ENCODE measurements at regions not wholly inside any gene's neighbourhood (a gene's known extent, or its start where the extent isn't known, plus 50 kb on each side); places are given as distances from the start of the nearest gene placed in this dataset.

- no peak for DNase-seq
Observed at GRCh38 chr9:1202512-1203280, 152.5 kb downstream of the DMRT2 start.

- no peak for DNase-seq
Observed at GRCh38 chr9:1207686-1208085, 157.5 kb downstream of the DMRT2 start.

GRCh38 chr9:1208157-1208556 is 158.0 kb downstream of the DMRT2 start:
- DNase-seq, result no peak

GRCh38 chr9:1210954-1211353 is 160.8 kb downstream of the DMRT2 start:
- no peak for DNase-seq

GRCh38 chr9:1216532-1216931 is 166.4 kb downstream of the DMRT2 start:
- no peak for DNase-seq

- DNase-seq, result no peak
Observed at GRCh38 chr9:1217076-1217475, 166.9 kb downstream of the DMRT2 start.

- DNase-seq, result no peak
Observed at GRCh38 chr9:1219284-1219683, 169.1 kb downstream of the DMRT2 start.

- DNase-seq, result no peak
Observed at GRCh38 chr9:1221298-1221697, 171.1 kb downstream of the DMRT2 start.

GRCh38 chr9:1222511-1222910 is 172.4 kb downstream of the DMRT2 start:
- DNase-seq, result no peak

- no peak for DNase-seq
Observed at GRCh38 chr9:1231998-1232919, 182.1 kb downstream of the DMRT2 start.

- DNase-seq, result no peak
Observed at GRCh38 chr9:1233568-1233967, 183.4 kb downstream of the DMRT2 start.

GRCh38 chr9:1235650-1236049 is 185.5 kb downstream of the DMRT2 start:
- no peak for DNase-seq

GRCh38 chr9:1236061-1236460 is 185.9 kb downstream of the DMRT2 start:
- DNase-seq, result no peak

- no peak for DNase-seq
Observed at GRCh38 chr9:1238407-1238806, 188.2 kb downstream of the DMRT2 start.

- no peak for DNase-seq
Observed at GRCh38 chr9:1248743-1249142, 198.6 kb downstream of the DMRT2 start.

- no peak for DNase-seq
Observed at GRCh38 chr9:1253064-1253979, 203.2 kb downstream of the DMRT2 start.

GRCh38 chr9:1254071-1254470 is 203.9 kb downstream of the DMRT2 start:
- no peak for DNase-seq

- no peak for DNase-seq
Observed at GRCh38 chr9:1256178-1256577, 206.0 kb downstream of the DMRT2 start.

- no peak for DNase-seq
Observed at GRCh38 chr9:1261266-1261665, 211.1 kb downstream of the DMRT2 start.

GRCh38 chr9:1261879-1262766 is 212.0 kb downstream of the DMRT2 start:
- DNase-seq, result no peak

- DNase-seq, result no peak
Observed at GRCh38 chr9:1267141-1267570, 217.0 kb downstream of the DMRT2 start.

- no peak for DNase-seq
Observed at GRCh38 chr9:1267581-1267980, 217.4 kb downstream of the DMRT2 start.
